GM12878 (cell line): ENCODE measurements at regions not wholly inside any gene's neighbourhood (a gene's known extent, or its start where the extent isn't known, plus 50 kb on each side); places are given as distances from the start of the nearest gene placed in this dataset.

Experiments used
- ATAC-seq: fragments of 200-7000 bp; cut with Tn5 transposase; 3 replicates; pipeline ENCODE4 v1.9.1; 2020; ENCODE audit warnings: mild to moderate bottlenecking, moderate library complexity
- BruUV-seq: library from RNA; stranded (reverse); fragments of 400-500 nt; replicated peaks from 2 replicates; lab custom pipeline; 2021; lab: Mats Ljungman, UMichigan
- CTCF ChIA-PET: fragments of 300-600 bp; sonication (Branson Sonifier 250); formaldehyde crosslinking; extraction: SDS; loops from one replicate; lab custom pipeline; 2021; ENCODE audit warnings: inconsistent platforms; lab: Yijun Ruan, JAX
- POLR2A ChIA-PET: fragments of 350-600 bp; formaldehyde crosslinking; extraction: SDS; loops from one replicate; lab custom pipeline; 2021; ENCODE audit warnings: inconsistent platforms; lab: Charles Lee
- RAD21 ChIA-PET: fragments of 300-600 bp; sonication (Branson Sonifier 250); formaldehyde crosslinking; loops from one replicate; lab custom pipeline; 2023; ENCODE audit warnings: antibody characterized with exemption; ENCODE audit not compliant: unreplicated experiment; lab: Charles Lee
- SMC1A ChIA-PET: fragments of 300-600 bp; sonication (Branson Sonifier 250); formaldehyde crosslinking; loops from one replicate; lab custom pipeline; 2023; ENCODE audit not compliant: unreplicated experiment, uncharacterized antibody; lab: Charles Lee
- DNase-seq: peaks from one replicate; pipeline ENCODE4 v3.0.0-alpha.2; 2011; ENCODE audit warnings: low read depth, low spot score
- FAIRE-seq: peaks from 3 replicates; lab custom pipeline; 2011; peaks lifted over from hg19 to GRCh38; lab: Jason Lieb, UNC
- H2AFZ ChIP-seq: 2 replicates; pipeline ENCODE4 v1.6.0; 2011; ENCODE audit warnings: low read depth, low read length, control low read depth; ENCODE audit not compliant: control insufficient read depth
- H3K27ac ChIP-seq: 2 replicates; pipeline ENCODE4 v1.5.1; 2011; ENCODE audit warnings: control low read depth; ENCODE audit not compliant: control insufficient read depth, insufficient read depth
- H3K27me3 ChIP-seq, 2 experiments: replicated peaks in 1 of 2; 2 replicates each; pipeline versions ENCODE4 v1.6.0 to v1.6.1; 2011; ENCODE audit warnings: low read length in 1 of 2; ENCODE audit not compliant: control insufficient read depth in 2 of 2, insufficient read depth in 2 of 2
- H3K36me3 ChIP-seq, 2 experiments: 2 replicates each; pipeline ENCODE4 v1.5.1; 2011; ENCODE audit warnings: low read length in 1 of 2; ENCODE audit not compliant: control insufficient read depth in 2 of 2, insufficient read depth in 2 of 2
- H3K4me1 ChIP-seq: 2 replicates; pipeline ENCODE4 v1.6.1; 2011; ENCODE audit warnings: mild to moderate bottlenecking, low read length, moderate library complexity, mixed read lengths; ENCODE audit not compliant: control insufficient read depth, insufficient read depth
- H3K4me2 ChIP-seq: 2 replicates; pipeline ENCODE4 v1.6.0; 2011; ENCODE audit warnings: control low read depth; ENCODE audit not compliant: control insufficient read depth, insufficient read depth
- H3K4me3 ChIP-seq: fragments of 200-600 bp; sonication (generic); 2 replicates; pipeline ENCODE4 v1.5.1; 2016
- H3K79me2 ChIP-seq: 2 replicates; pipeline ENCODE4 v1.6.0; 2011; ENCODE audit warnings: low read length; ENCODE audit not compliant: control insufficient read depth, insufficient read depth
- H3K9ac ChIP-seq: 2 replicates; pipeline ENCODE4 v1.8.0; 2011; ENCODE audit warnings: low read length, control low read depth, mixed read lengths; ENCODE audit not compliant: control insufficient read depth, insufficient read depth
- H3K9me3 ChIP-seq: replicated peaks from 3 replicates; pipeline ENCODE4 v1.5.1; 2011; ENCODE audit warnings: mild to moderate bottlenecking, low read length; ENCODE audit not compliant: control insufficient read depth, insufficient read depth
- H4K20me1 ChIP-seq: 2 replicates; pipeline ENCODE4 v1.6.0; 2011; ENCODE audit not compliant: control insufficient read depth, insufficient read depth
- ATF7 ChIP-seq: fragments of 450-650 bp; IDR thresholded peaks from 2 replicates; pipeline ENCODE4 v1.6.1; 2016; ENCODE audit warnings: low read depth, mild to moderate bottlenecking
- BHLHE40 ChIP-seq, 2 experiments: fragments of 450-650 bp in 1 of 2; IDR thresholded peaks; 2 replicates each; pipeline ENCODE4 v1.6.1; 2011 to 2017; ENCODE audit warnings: low read depth in 2 of 2, borderline replicate concordance in 1 of 2, improper control_type of control experiment in 1 of 2, low read length in 1 of 2, mild to moderate bottlenecking in 1 of 2
- CBX3 ChIP-seq: fragments of 200-600 bp; sonication (generic); IDR thresholded peaks from 2 replicates; pipeline ENCODE4 v1.6.1; 2016; ENCODE audit warnings: low read depth, borderline replicate concordance
- IKZF2 ChIP-seq, 2 experiments: fragments of 450-650 bp; IDR thresholded peaks; 2 replicates each; pipeline ENCODE4 v1.6.1; 2017; ENCODE audit warnings: mild to moderate bottlenecking in 2 of 2, moderate library complexity in 2 of 2
- MTA2 ChIP-seq: fragments of 450-650 bp; IDR thresholded peaks from 2 replicates; pipeline ENCODE4 v1.6.1; 2016; ENCODE audit warnings: low read depth, mild to moderate bottlenecking, moderate library complexity
- NR2C2 ChIP-seq: IDR thresholded peaks from 2 replicates; pipeline ENCODE4 v1.6.1; 2011; ENCODE audit warnings: borderline replicate concordance, low read depth; ENCODE audit not compliant: control insufficient read depth, insufficient read length
- PAX5 ChIP-seq: IDR thresholded peaks from 2 replicates; pipeline ENCODE4 v1.6.1; 2011; ENCODE audit warnings: low read depth, low read length, borderline replicate concordance
- PBX3 ChIP-seq: IDR thresholded peaks from 2 replicates; pipeline ENCODE4 v1.6.1; 2011; ENCODE audit warnings: mild to moderate bottlenecking, low read depth, low read length, moderate library complexity; ENCODE audit not compliant: insufficient replicate concordance
- RCOR1 ChIP-seq: conservative IDR thresholded peaks from 2 replicates; pipeline ENCODE4 v1.6.1; 2012; ENCODE audit warnings: low read depth, low read length, improper control_type of control experiment
- TCF12 ChIP-seq: IDR thresholded peaks from 2 replicates; pipeline ENCODE4 v1.6.1; 2011; ENCODE audit warnings: low read depth, mild to moderate bottlenecking, low read length
- ZBED1 ChIP-seq: IDR thresholded peaks from 2 replicates; pipeline ENCODE4 v1.6.1; 2016; ENCODE audit warnings: borderline replicate concordance
- ZNF207 ChIP-seq: fragments of 450-650 bp; IDR thresholded peaks from 2 replicates; pipeline ENCODE4 v1.6.1; 2014; ENCODE audit warnings: antibody characterized with exemption, mild to moderate bottlenecking, borderline replicate concordance
- ZNF24 ChIP-seq: fragments of 450-650 bp; IDR thresholded peaks from 2 replicates; pipeline ENCODE4 v1.6.1; 2017; ENCODE audit warnings: antibody characterized with exemption, mild to moderate bottlenecking
- ZNF384 ChIP-seq: IDR thresholded peaks from 2 replicates; pipeline ENCODE4 v1.6.1; 2012; ENCODE audit warnings: low read depth, mild to moderate bottlenecking, low read length, improper control_type of control experiment, borderline replicate concordance
- WGBS: methylation state at CpG from one replicate; pipeline ENCODE4 v1.1.6; 2016; ENCODE audit warnings: low lambda C conversion rate; ENCODE audit not compliant: insufficient replicate concordance, insufficient coverage; ENCODE audit errors: missing lambda C conversion rate; 5-methylcytosine and 5-hydroxymethylcytosine counted together
- in situ Hi-C: fragments of 300-500 bp; cut with MboI; formaldehyde crosslinking; loops from 9 replicates; pipeline ENCODE4 v1.14.3; 2018; ENCODE audit warnings: mixed read lengths
- intact Hi-C: fragments of 100-400 bp; cut with micrococcal nuclease; formaldehyde crosslinking; loops from one replicate; pipeline ENCODE4 v1.14.2; 2022; ENCODE audit not compliant: unreplicated experiment
- TF ChIP-seq, protein P1 (sequence below): IDR thresholded peaks from 2 replicates; pipeline ENCODE4 v1.6.1; 2012; ENCODE audit warnings: low read depth, low read length, improper control_type of control experiment
- TF ChIP-seq, protein P2 (sequence below): fragments of 450-650 bp; IDR thresholded peaks from 2 replicates; pipeline ENCODE4 v1.6.1; 2016; ENCODE audit warnings: mild to moderate bottlenecking

DNA sequence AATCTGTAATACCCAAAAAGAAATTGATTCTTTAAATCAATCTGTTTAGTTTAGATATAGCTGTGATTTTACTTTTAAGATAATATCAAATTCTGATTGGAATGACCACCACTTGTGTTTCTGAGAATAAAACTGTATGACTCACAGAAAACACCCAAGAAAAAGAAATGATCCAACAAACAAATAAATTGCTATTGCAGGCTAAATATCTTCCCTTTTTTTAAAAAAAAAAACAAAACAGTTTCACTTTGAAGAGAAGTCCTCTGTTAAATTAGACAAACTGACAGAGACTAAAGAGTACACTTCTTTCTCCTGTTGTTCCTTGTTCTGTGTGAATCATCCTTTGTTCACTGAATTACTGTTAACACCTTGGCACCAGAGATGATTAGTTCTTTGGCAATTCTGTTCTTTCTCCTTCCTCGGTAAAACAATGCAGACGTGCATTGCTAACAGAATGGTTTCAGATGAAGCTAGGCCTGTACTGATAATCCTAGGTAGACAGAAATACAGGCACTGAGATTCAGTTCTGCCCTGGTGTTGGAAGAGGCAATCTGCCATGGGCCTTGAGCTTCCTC lies 895.2 kb upstream of the CITED2 start:
- Histone ChIP-seq H3K4me2 (no peak overlapping the region), H3K9me3 (no peaks in the 10 kb centered on the region; the same call in 1 of the 3 replicates), H3K27ac (peak overlapping the region; percentile 11; the same call in 1 of the 2 replicates), H3K27me3 (no peaks in the 10 kb centered on the region), H3K4me3 (no peak overlapping the region), H3K36me3 (no peaks in the 10 kb centered on the region), H3K9ac (no peak overlapping the region), H2AFZ (peak overlapping the region; percentile 35), H3K4me1 (peaks cover 4% of the 10 kb centered on the region; the same call in 1 of the 2 replicates), H4K20me1 (no peaks in the 10 kb centered on the region), H3K79me2 (no peaks in the 10 kb centered on the region)
- ChIA-PET RAD21 (interaction anchor here (1.1 kb wide), 1 partner anchor 50 kb away, joined by 3 read pairs; no protein-coding TSS in a partner anchor), CTCF (interaction anchor here (2.0 kb wide), 1 partner anchor 15 kb away, joined by 6 read pairs; no protein-coding TSS in a partner anchor), SMC1A (interaction anchor here (0.8 to 4.0 kb wide), 5 partner anchors 11 to 274 kb away, joined by 3 to 26 read pairs (median 5); no protein-coding TSS in a partner anchor), POLR2A (interaction anchor here (0.7 kb wide), 1 partner anchor 63 kb away, joined by 3 read pairs; no protein-coding TSS in a partner anchor)
- intact Hi-C loops (loop anchor here (10.0 kb wide), 1 partner anchor 895 kb away; the partner anchor contains the start of gene CITED2), in situ Hi-C loops (no loop called here)
- TF ChIP-seq BHLHE40 (IDR thresholded peaks at IDR 0.05; ENCODE audit: borderline replicate concordance in 1 of 2, low read depth in 2 of 2, low read length in 1 of 2) = peak in 1 of 2 experiments; percentile 7; a peak in 1 of 4 replicates
- TF ChIP-seq NR2C2 = no peak
- no peak for TF ChIP-seq ZNF24
- TF ChIP-seq TCF12 = no peak
- peak in 1 of 2 experiments; percentile 12; a peak in 1 of 4 replicates for TF ChIP-seq IKZF2 (IDR thresholded peaks at IDR 0.05)
- TF ChIP-seq PBX3 = no peak
- TF ChIP-seq, protein P1, sequence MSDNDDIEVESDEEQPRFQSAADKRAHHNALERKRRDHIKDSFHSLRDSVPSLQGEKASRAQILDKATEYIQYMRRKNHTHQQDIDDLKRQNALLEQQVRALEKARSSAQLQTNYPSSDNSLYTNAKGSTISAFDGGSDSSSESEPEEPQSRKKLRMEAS = no peak
- no peak for TF ChIP-seq RCOR1
- TF ChIP-seq ZNF207 = no peak
- TF ChIP-seq PAX5 = no peak
- peak; percentile 29; the same call in 1 of the 2 replicates for TF ChIP-seq MTA2
- no peak for TF ChIP-seq CBX3
- TF ChIP-seq ATF7 = no peak
- TF ChIP-seq, protein P2, sequence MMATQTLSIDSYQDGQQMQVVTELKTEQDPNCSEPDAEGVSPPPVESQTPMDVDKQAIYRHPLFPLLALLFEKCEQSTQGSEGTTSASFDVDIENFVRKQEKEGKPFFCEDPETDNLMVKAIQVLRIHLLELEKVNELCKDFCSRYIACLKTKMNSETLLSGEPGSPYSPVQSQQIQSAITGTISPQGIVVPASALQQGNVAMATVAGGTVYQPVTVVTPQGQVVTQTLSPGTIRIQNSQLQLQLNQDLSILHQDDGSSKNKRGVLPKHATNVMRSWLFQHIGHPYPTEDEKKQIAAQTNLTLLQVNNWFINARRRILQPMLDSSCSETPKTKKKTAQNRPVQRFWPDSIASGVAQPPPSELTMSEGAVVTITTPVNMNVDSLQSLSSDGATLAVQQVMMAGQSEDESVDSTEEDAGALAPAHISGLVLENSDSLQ = no peak
- no peak for TF ChIP-seq ZBED1
- TF ChIP-seq ZNF384 = peak; percentile 37; the same call in 1 of the 2 replicates
- DNase-seq (no peak), FAIRE-seq (no peak), ATAC-seq (peak; percentile 38)
- WGBS = 0% methylated on average over 2 of the region's 2 CpGs
- BruUV-seq = no TSS peak
